ENCODE measurements at regions not wholly inside any gene's neighbourhood (a gene's known extent, or its start where the extent isn't known, plus 50 kb on each side); places are given as distances from the start of the nearest gene placed in this dataset.

DNA sequence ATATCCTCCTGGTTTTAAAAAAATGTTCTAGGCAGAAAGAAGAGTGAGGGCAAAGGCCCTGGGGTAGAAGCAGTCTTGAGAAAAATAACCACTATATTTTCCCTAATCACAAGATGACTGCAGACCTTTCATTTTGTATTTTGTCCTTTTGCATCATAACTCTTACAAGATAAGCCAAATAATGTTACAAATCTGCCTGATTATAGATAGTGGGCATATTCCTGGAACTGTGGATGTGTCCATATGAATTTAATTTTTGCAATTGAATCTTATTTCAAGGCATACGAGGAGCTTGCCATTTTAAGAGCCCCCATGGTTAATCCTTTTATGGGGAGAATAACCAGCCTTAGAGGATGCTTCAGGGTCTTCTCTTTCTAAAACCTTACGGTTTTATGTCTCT, 102.7 kb downstream of the ADRA2A start:
- ATAC-seq, result no peak
- H3K9me3 Mint-ChIP-seq, result no peaks in the 10 kb centered on the region

DNA sequence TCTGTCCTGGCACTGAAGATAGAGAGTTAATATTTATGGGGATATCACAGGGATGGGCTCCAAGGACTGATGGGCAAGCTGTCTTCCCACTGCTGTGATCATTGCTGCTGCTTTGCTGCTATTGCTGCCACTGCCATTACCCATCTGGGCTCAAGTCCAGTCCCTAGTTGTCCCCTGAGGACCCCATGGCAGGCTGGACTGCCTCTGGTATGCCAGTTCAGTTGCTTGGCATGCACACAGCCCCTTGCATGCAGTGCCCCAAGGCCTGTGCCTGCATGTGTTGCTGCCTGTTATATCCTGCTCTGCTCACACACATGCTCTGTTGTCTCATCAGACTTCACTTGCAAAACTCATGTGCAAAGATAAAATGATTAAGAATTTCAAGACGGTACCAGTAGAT, 109.5 kb downstream of the ADRA2A start:
- ATAC-seq (no peak), DNase-seq (ENCODE audit: low spot score in 2 of 2) (no peak)
- Mint-ChIP-seq H3K9me3 (no peaks in the 10 kb centered on the region), H3K36me3 (no peaks in the 10 kb centered on the region), H3K27ac (no peak overlapping the region)

More for the DNA sequence above, 102.7 kb downstream of the ADRA2A start:
- Mint-ChIP-seq H3K27ac (no peak overlapping the region), H3K36me3 (peaks cover 2 to 4% of the 10 kb centered on the region in 2 donors)
- DNase-seq (ENCODE audit: low spot score in 2 of 2), result no peak

DNA sequence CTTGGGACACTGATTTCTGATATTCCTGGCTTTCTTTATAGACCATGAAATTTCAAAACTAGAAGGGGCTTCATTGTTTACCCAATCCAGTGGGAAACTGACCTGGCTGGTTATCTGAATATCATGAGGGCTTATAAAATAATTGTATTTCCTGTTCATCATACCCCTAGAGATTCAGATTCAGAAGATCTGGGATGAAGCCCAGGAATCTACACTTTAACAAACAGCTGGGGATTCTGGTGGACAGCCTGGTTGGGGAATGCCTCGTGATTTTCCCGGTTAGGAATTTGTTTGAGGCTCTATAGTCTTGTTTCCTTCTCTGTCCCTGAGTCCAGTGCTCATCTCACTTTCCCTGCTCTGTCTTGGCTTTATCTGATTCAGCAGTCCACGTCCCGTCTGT, 110.3 kb downstream of the ADRA2A start:
- ATAC-seq, result no peak

GRCh38 chr10:111199587-111199986, 122.8 kb downstream of the ADRA2A start:
- DNase-seq (ENCODE audit: low spot score in 2 of 2) (no peak), ATAC-seq (no peak)
- Mint-ChIP-seq H3K9me3 (no peaks in the 10 kb centered on the region), H3K36me3 (no peaks in the 10 kb centered on the region), H3K27ac (no peak overlapping the region)

More for the DNA sequence above, 110.3 kb downstream of the ADRA2A start:
- no peaks in the 10 kb centered on the region for H3K9me3 Mint-ChIP-seq
- no peak for DNase-seq (ENCODE audit: low spot score in 2 of 2)
- H3K36me3 Mint-ChIP-seq, result no peaks in the 10 kb centered on the region
- H3K27ac Mint-ChIP-seq, result no peak overlapping the region

DNA sequence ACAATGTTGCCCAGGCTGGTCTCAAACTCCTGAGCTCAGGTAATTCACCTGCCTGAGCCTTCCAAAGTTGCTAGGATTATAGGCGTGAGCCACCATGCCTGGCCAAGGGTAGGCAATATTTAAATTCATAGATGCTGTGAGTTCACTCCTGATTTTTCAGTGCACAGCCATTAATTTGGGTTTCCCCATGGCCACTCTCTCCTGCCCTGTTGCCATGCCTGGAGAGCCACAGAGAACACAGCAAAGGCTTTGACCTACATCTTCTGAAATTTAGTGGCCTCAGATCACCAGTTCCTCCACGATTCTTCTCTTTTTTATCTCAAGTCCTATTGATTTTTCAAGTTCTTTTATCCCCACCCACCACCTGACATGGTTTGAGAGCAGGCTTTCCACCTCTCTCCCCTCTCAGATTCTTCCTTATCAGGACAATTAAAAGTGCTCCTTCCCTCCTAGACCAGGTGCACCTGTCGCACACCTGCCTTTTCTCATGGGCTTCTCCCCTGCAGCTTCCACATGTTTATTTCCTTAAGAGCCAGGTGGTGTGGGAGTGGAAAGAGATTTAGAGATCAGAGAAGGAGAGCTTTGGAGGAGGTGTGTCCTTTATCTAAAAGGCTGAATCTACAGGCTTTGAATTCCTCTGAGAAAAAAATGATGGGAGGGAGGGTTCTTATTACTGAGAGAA, 123.8 kb downstream of the ADRA2A start:
- no peak for ATAC-seq
- Mint-ChIP-seq H3K36me3 (no peaks in the 10 kb centered on the region), H3K9me3 (no peaks in the 10 kb centered on the region), H3K27ac (no peak overlapping the region)
- no peak for DNase-seq (ENCODE audit: low spot score in 2 of 2)

GRCh38 chr10:111203615-111204014, 126.8 kb downstream of the ADRA2A start:
- DNase-seq (ENCODE audit: low spot score in 2 of 2) (no peak), ATAC-seq (no peak)
- Mint-ChIP-seq H3K9me3 (no peaks in the 10 kb centered on the region), H3K36me3 (no peaks in the 10 kb centered on the region), H3K27ac (no peak overlapping the region)

DNA sequence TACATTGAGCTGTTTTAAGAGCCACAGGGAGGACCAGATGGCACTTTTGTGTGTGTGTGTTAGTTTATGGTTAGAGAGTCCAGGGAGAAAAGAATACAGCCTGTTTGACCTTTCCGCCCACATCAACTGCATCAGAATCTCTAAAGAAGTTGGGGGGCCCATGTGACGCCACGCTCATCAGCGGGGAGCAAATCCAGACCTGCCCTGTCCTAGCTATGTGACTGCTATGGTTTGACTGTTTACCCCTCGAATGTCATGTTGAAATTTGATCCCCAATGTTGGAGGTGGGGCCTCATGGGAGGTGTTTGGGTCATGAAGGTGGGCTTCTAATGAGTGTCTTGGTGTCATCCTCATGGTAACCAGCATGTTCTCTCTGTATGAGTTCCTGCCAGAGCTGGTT, 128.0 kb downstream of the ADRA2A start:
- no peak for DNase-seq (ENCODE audit: low spot score in 2 of 2)
- ATAC-seq, result no peak
- Mint-ChIP-seq H3K9me3 (no peaks in the 10 kb centered on the region), H3K27ac (no peak overlapping the region), H3K36me3 (no peaks in the 10 kb centered on the region)

DNA sequence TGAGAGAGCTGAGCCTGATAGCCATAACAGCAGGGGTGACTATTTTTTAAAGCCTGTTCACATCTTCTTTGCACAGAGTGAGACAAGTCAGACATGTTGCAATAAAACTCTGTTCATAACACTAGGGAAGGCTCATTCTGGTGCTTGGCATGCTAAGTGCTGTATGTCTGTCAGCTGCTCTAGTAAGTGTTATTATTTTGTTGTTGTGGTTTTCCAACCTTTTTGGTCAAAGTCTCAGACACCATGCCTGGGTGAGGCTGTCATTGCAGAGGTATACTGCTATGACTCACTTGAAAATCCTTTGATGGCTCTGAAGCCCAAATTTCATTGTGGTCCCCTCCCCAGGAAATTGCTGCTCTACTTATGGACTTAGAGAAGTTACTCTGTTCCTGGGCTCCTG, 129.7 kb downstream of the ADRA2A start:
- H3K9me3 Mint-ChIP-seq, result no peaks in the 10 kb centered on the region
- H3K27ac Mint-ChIP-seq, result no peak overlapping the region
- ATAC-seq (no peak), DNase-seq (ENCODE audit: low spot score in 2 of 2) (no peak)
- no peaks in the 10 kb centered on the region for H3K36me3 Mint-ChIP-seq

GRCh38 chr10:111207500-111207899, 130.7 kb downstream of the ADRA2A start:
- H3K9me3 Mint-ChIP-seq, result no peaks in the 10 kb centered on the region
- DNase-seq (ENCODE audit: low spot score in 2 of 2) (peak in 1 of 2 donors; percentile 9), ATAC-seq (peak in 1 of 2 donors; percentile 48)
- H3K36me3 Mint-ChIP-seq, result no peaks in the 10 kb centered on the region
- no peak overlapping the region for H3K27ac Mint-ChIP-seq

DNA sequence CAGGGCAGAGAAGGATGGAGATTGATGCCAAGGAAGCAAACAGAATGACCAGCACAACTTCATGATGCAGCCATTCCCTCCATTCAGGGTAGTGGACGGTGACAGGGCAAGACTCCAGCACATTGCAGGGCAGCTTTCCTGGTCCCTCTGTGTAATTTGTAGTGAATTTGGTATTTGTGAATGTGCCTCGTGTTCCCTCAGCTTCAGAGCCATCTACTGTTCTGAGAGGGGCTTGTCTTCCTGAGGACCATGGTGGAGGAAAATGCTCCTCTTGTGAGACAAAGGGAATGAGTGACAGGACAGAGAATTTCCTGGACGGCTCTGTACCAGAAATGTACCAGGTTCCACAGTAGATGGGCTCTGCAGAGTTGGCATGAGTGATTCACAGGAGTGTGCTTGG, 132.1 kb downstream of the ADRA2A start:
- ATAC-seq (no peak), DNase-seq (ENCODE audit: low spot score in 2 of 2) (no peak)
- H3K9me3 Mint-ChIP-seq, result no peaks in the 10 kb centered on the region
- no peak overlapping the region for H3K27ac Mint-ChIP-seq
- H3K36me3 Mint-ChIP-seq, result no peaks in the 10 kb centered on the region

DNA sequence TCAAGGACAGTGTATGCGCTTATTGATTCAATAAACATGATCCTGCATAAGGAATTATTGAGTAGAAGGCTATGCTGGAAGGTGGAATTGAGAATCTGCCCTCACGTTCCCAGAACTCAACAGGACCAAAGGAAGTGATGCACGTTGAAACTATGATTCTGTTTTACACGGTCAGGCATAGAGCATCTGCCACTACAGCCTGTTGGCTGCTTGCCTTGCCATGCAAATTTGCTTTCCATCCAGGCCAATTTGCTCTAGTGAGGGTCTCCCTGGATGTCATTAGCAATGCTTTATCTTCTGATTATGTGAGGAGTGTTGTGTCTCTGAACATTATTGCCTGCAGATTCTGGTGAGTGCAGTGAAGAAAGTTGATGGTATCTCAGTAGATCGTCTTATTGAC, 132.9 kb downstream of the ADRA2A start:
- Mint-ChIP-seq H3K27ac (no peak overlapping the region), H3K9me3 (no peaks in the 10 kb centered on the region), H3K36me3 (no peaks in the 10 kb centered on the region)
- ATAC-seq, result no peak
- DNase-seq (ENCODE audit: low spot score in 2 of 2), result no peak

DNA sequence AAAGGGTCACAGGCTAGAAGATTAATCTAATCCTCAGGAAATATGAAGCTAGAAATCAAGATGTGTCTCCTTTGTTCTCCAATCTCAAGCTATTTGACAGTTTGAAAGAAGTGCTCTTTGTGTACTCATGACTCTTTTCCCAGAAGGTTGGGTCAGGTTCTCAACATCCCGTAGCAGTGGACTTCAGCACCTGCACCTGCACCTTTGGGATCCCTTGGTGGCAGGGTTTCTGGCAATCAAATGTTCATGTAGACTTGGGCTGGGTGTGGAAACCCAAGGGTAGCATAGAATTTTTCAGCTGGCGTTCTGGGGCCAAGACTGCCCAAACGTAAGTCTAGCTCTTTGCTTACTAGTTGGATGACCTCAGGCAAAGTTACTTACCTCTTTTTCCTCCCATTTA, 134.4 kb downstream of the ADRA2A start:
- no peak for DNase-seq (ENCODE audit: low spot score in 2 of 2)
- Mint-ChIP-seq H3K9me3 (no peaks in the 10 kb centered on the region), H3K36me3 (no peaks in the 10 kb centered on the region), H3K27ac (no peak overlapping the region)
- ATAC-seq, result no peak

- H3K27ac Mint-ChIP-seq, result no peak overlapping the region
- ATAC-seq (no peak), DNase-seq (ENCODE audit: low spot score in 2 of 2) (no peak)
- H3K9me3 Mint-ChIP-seq, result no peaks in the 10 kb centered on the region
- H3K36me3 Mint-ChIP-seq, result no peaks in the 10 kb centered on the region
Measured at GRCh38 chr10:111211706-111212105, 134.9 kb downstream of the ADRA2A start.

DNA sequence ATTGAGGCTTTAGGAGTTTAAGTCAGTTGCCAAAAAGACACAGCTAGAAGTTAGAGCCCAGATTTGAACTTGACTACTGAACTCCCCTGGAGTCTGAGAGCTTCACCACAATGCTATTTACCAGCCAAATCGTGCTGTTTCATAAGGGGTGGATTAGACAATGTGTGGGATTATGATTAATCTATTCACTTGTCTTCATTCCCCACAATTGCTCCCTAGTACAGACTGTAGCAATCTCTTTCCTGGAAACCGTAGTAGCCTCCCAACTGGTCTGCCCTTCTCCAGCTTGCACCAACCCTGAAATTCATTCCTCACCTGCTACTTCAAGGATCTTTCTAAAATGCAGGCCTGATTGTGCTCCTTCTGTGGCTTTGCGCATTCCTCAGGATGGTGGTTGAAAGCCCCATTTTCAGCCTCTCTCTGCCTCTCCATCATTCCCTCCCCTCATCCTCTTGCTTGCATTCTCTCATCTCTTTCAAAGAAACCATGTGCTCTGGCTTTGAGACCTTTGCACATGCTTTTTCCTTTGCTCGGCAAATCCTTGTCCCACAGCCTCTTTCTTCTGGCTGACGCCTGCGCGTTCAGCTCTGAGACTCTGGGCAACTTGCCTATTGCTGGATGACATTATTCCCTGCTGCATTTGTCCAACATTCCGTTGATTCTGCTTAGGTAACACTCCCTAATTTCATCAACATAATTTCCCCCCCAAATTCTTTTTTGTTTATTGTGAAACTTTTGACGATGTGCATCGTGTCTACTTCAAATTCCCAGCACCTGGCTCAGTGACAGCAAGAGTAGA, 145.1 kb downstream of the ADRA2A start:
- peaks cover 4 to 5% of the 10 kb centered on the region in 2 donors for H3K9me3 Mint-ChIP-seq
- DNase-seq (ENCODE audit: low spot score in 2 of 2) (no peak), ATAC-seq (no peak)
- no peak overlapping the region for H3K27ac Mint-ChIP-seq
- H3K36me3 Mint-ChIP-seq, result no peaks in the 10 kb centered on the region

- Mint-ChIP-seq H3K9me3 (peaks cover 4 to 5% of the 10 kb centered on the region in 2 donors), H3K27ac (no peak overlapping the region), H3K36me3 (no peaks in the 10 kb centered on the region)
- DNase-seq (ENCODE audit: low spot score in 2 of 2) (no peak), ATAC-seq (no peak)
Measured at GRCh38 chr10:111222961-111223360, 146.1 kb downstream of the ADRA2A start.

DNA sequence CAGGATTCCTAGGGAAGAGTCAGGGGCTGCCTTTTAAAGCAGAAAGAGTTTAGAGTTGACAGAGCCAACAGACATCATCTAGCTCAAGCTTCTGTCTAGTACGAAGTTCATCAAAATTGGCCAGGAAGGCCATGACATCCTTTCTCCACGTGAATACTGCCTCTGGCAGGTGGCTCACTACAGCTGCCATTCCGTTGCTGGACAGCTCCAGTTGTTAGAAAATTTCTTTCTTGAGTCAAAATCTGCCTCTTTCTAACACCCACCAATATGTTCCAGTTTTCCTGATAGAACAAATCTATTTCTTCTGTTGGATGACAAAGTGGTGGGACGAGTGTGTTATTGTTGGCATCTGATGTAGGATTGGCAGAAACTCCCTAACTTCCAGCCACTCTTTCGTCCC, 154.9 kb downstream of the ADRA2A start:
- peaks cover 5 to 11% of the 10 kb centered on the region in 2 donors for H3K9me3 Mint-ChIP-seq
- DNase-seq (ENCODE audit: low spot score in 2 of 2) (no peak), ATAC-seq (no peak)
- H3K27ac Mint-ChIP-seq, result no peak overlapping the region
- H3K36me3 Mint-ChIP-seq, result no peaks in the 10 kb centered on the region

- H3K36me3 Mint-ChIP-seq, result no peaks in the 10 kb centered on the region
- H3K9me3 Mint-ChIP-seq, result peaks cover 1 to 6% of the 10 kb centered on the region in 2 donors
- no peak overlapping the region for H3K27ac Mint-ChIP-seq
- DNase-seq (ENCODE audit: low spot score in 2 of 2) (no peak), ATAC-seq (no peak)
Measured at GRCh38 chr10:111233439-111233838, 156.6 kb downstream of the ADRA2A start.
